ENCODE measurements at regions not wholly inside any gene's neighbourhood (a gene's known extent, or its start where the extent isn't known, plus 50 kb on each side); places are given as distances from the start of the nearest gene placed in this dataset.

DNA sequence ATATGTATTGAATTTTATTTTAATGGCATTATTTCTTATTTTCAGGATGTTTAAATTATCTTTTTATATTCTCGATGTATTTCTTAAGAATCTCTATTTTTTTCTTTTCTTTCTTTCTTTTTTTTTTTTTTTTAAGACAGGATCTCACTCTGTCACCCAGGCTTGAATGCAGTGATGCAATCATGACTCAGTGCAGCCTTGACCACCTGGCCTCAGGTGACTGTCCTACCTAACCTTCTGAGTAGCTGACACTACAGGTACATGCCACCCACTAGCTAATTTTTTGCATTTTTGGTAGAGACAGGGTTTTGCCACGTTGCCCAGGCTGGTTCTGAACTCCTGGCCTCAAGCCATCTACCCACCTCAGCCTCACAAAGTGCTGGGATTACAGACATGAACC is 143.8 kb upstream of the LAMA2 start:
- no peak overlapping the region for H3K27ac ChIP-seq (ENCODE audit: low read length)
- H3F3A ChIP-seq (ENCODE audit: insufficient read depth, low read length), result no peaks in the 10 kb centered on the region
- H3K4me2 ChIP-seq (ENCODE audit: low read depth, low read length), result no peak overlapping the region
- no peaks in the 10 kb centered on the region for H3K79me2 ChIP-seq (ENCODE audit: low read length)
- no peak overlapping the region for H2AFZ ChIP-seq (ENCODE audit: low read length)
- no peaks in the 10 kb centered on the region for H3K27me3 ChIP-seq (replicated peaks; ENCODE audit: insufficient read depth, low read length)
- H4K20me1 ChIP-seq (ENCODE audit: insufficient read depth, low read length), result no peaks in the 10 kb centered on the region
- H3K9ac ChIP-seq (ENCODE audit: low read length), result no peak overlapping the region
- H3K9me2 ChIP-seq (replicated peaks; ENCODE audit: insufficient read depth, low read length), result no peaks in the 10 kb centered on the region
- H3K9me3 ChIP-seq (replicated peaks; ENCODE audit: insufficient read depth, low read length), result no peaks in the 10 kb centered on the region
- TF ChIP-seq EZH2 (optimal IDR thresholded peaks at IDR 0.05; ENCODE audit: low read depth, low read length) (no peak), EZH2phosphoT487 (IDR thresholded peaks at IDR 0.05; ENCODE audit: low read length) (no peak)
- TF ChIP-seq, protein P1, sequence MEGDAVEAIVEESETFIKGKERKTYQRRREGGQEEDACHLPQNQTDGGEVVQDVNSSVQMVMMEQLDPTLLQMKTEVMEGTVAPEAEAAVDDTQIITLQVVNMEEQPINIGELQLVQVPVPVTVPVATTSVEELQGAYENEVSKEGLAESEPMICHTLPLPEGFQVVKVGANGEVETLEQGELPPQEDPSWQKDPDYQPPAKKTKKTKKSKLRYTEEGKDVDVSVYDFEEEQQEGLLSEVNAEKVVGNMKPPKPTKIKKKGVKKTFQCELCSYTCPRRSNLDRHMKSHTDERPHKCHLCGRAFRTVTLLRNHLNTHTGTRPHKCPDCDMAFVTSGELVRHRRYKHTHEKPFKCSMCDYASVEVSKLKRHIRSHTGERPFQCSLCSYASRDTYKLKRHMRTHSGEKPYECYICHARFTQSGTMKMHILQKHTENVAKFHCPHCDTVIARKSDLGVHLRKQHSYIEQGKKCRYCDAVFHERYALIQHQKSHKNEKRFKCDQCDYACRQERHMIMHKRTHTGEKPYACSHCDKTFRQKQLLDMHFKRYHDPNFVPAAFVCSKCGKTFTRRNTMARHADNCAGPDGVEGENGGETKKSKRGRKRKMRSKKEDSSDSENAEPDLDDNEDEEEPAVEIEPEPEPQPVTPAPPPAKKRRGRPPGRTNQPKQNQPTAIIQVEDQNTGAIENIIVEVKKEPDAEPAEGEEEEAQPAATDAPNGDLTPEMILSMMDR (IDR thresholded peaks at IDR 0.05; ENCODE audit: low read length), result no peak
- no peak overlapping the region for H3K4me3 ChIP-seq (ENCODE audit: low read length)
- no peaks in the 10 kb centered on the region for H3K4me1 ChIP-seq (ENCODE audit: low read length)
- no peaks in the 10 kb centered on the region for H3K36me3 ChIP-seq (replicated peaks; ENCODE audit: insufficient read depth, low read length)
- no peak for DNase-seq

DNA sequence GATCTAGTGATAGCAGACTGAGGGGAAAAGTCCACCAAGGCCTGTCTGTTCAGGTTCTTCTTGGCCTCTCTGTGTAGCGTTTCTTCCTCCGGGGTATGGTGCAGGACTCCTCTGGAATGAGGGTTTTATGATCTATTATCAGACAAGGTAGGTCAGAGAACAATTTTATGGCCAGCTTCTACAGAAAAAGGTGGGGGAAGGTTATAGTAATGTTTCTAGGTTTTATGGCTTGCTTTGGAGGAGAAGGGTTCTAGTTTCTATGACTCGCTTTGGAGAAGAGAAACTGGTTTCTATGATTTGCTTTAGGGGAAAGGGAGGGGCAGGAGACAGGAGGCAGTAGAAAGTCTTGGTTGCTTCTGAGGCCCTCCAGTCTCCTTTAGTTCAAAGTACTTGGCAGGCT is 144.8 kb upstream of the LAMA2 start:
- Histone ChIP-seq H3K27me3 (replicated peaks; ENCODE audit: insufficient read depth, low read length) (no peaks in the 10 kb centered on the region), H3K9ac (ENCODE audit: low read length) (no peak overlapping the region), H3K79me2 (ENCODE audit: low read length) (no peaks in the 10 kb centered on the region), H4K20me1 (ENCODE audit: insufficient read depth, low read length) (no peaks in the 10 kb centered on the region), H3K36me3 (replicated peaks; ENCODE audit: insufficient read depth, low read length) (no peaks in the 10 kb centered on the region), H3K9me3 (replicated peaks; ENCODE audit: insufficient read depth, low read length) (no peaks in the 10 kb centered on the region), H2AFZ (ENCODE audit: low read length) (no peak overlapping the region), H3K4me1 (ENCODE audit: low read length) (no peaks in the 10 kb centered on the region), H3K9me2 (replicated peaks; ENCODE audit: insufficient read depth, low read length) (no peaks in the 10 kb centered on the region), H3K4me2 (ENCODE audit: low read depth, low read length) (no peak overlapping the region), H3F3A (ENCODE audit: insufficient read depth, low read length) (no peaks in the 10 kb centered on the region), H3K4me3 (ENCODE audit: low read length) (no peak overlapping the region), H3K27ac (ENCODE audit: low read length) (no peak overlapping the region)
- no peak for DNase-seq
- TF ChIP-seq EZH2phosphoT487 (IDR thresholded peaks at IDR 0.05; ENCODE audit: low read length), result no peak
- TF ChIP-seq, protein P1 (IDR thresholded peaks at IDR 0.05; ENCODE audit: low read length), result no peak
- TF ChIP-seq EZH2 (optimal IDR thresholded peaks at IDR 0.05; ENCODE audit: low read depth, low read length), result no peak

DNA sequence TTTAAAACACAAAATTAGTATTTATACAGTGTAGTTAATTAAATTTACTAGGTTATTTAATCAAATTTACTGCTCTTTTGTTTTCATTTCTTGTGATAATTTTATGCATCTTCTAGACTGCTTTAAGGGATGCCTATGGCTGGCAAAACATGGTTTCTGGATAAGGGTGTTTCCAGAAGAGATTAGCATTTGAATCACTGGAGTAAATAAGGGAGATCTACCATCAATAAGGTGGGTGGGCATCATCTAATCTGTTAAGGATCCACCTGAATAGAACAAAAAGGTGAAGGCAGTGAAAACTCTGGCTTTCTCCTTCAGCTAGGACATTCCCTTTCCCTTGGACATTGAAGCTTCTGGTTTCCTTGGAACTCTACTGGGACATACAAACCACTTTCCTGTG is 146.2 kb upstream of the LAMA2 start:
- H3K27me3 ChIP-seq (replicated peaks; ENCODE audit: insufficient read depth, low read length), result no peaks in the 10 kb centered on the region
- TF ChIP-seq EZH2phosphoT487 (IDR thresholded peaks at IDR 0.05; ENCODE audit: low read length) (no peak), EZH2 (optimal IDR thresholded peaks at IDR 0.05; ENCODE audit: low read depth, low read length) (no peak)
- TF ChIP-seq, protein P1 (IDR thresholded peaks at IDR 0.05; ENCODE audit: low read length), result no peak
- H3K4me2 ChIP-seq (ENCODE audit: low read depth, low read length), result no peak overlapping the region
- no peaks in the 10 kb centered on the region for H4K20me1 ChIP-seq (ENCODE audit: insufficient read depth, low read length)
- H3K4me3 ChIP-seq (ENCODE audit: low read length), result no peak overlapping the region
- H3K4me1 ChIP-seq (ENCODE audit: low read length), result no peaks in the 10 kb centered on the region
- H3K9me3 ChIP-seq (replicated peaks; ENCODE audit: insufficient read depth, low read length), result no peaks in the 10 kb centered on the region
- no peak overlapping the region for H2AFZ ChIP-seq (ENCODE audit: low read length)
- no peaks in the 10 kb centered on the region for H3K36me3 ChIP-seq (replicated peaks; ENCODE audit: insufficient read depth, low read length)
- H3F3A ChIP-seq (ENCODE audit: insufficient read depth, low read length), result no peaks in the 10 kb centered on the region
- no peak for DNase-seq
- no peak overlapping the region for H3K27ac ChIP-seq (ENCODE audit: low read length)
- no peaks in the 10 kb centered on the region for H3K9me2 ChIP-seq (replicated peaks; ENCODE audit: insufficient read depth, low read length)
- no peak overlapping the region for H3K9ac ChIP-seq (ENCODE audit: low read length)
- H3K79me2 ChIP-seq (ENCODE audit: low read length), result no peaks in the 10 kb centered on the region

Data from MM.1S (cell line).